GM21529 (cell line): ENCODE measurements at regions not wholly inside any gene's neighbourhood (a gene's known extent, or its start where the extent isn't known, plus 50 kb on each side); places are given as distances from the start of the nearest gene placed in this dataset.
"Not testable (repeated sequence)": the region's sequence is repeated elsewhere in the genome, so short reads cannot be mapped to it uniquely, and the experiment has no call there.

Experiments
- ATAC-seq: cut with Tn5 transposase; IDR thresholded peaks from one replicate; pipeline ENCODE4 v1.9.1; 2021; ENCODE audit not compliant: unreplicated experiment

GRCh38 chr15:81828135-81828534 is 217.7 kb downstream of the MEX3B start:
- ATAC-seq = no peak

GRCh38 chr15:81825136-81825535 is 220.7 kb downstream of the MEX3B start:
- no peak for ATAC-seq

- not testable (repeated sequence) for ATAC-seq
These were observed 223.2 kb downstream of the MEX3B start for GRCh38 chr15:81822587-81822986.

GRCh38 chr15:81819924-81820635 is 225.7 kb downstream of the MEX3B start:
- no peak for ATAC-seq

- no peak for ATAC-seq
These were observed 230.8 kb downstream of the MEX3B start for GRCh38 chr15:81814882-81815455.

- ATAC-seq = no peak
These were observed 232.6 kb downstream of the MEX3B start for GRCh38 chr15:81813215-81813614.

- no peak for ATAC-seq
These were observed 233.4 kb downstream of the MEX3B start for GRCh38 chr15:81812456-81812855.

- no peak for ATAC-seq
These were observed 234.1 kb downstream of the MEX3B start for GRCh38 chr15:81811736-81812135.

- no peak for ATAC-seq
These were observed 236.3 kb downstream of the MEX3B start for GRCh38 chr15:81809543-81809942.

GRCh38 chr15:81807806-81808205 is 238.0 kb downstream of the MEX3B start:
- ATAC-seq = no peak

- ATAC-seq = no peak
These were observed 238.6 kb downstream of the MEX3B start for GRCh38 chr15:81807186-81807585.

GRCh38 chr15:81795899-81796298 is 249.9 kb downstream of the MEX3B start:
- no peak for ATAC-seq

GRCh38 chr15:81792646-81793045 is 253.2 kb downstream of the MEX3B start:
- no peak for ATAC-seq

GRCh38 chr15:81791322-81791721 is 254.5 kb downstream of the MEX3B start:
- ATAC-seq = not testable (repeated sequence)

GRCh38 chr15:81789403-81789802 is 256.4 kb downstream of the MEX3B start:
- no peak for ATAC-seq

GRCh38 chr15:81786776-81787175 is 259.0 kb downstream of the MEX3B start:
- no peak for ATAC-seq

- no peak for ATAC-seq
These were observed 260.1 kb downstream of the MEX3B start for GRCh38 chr15:81785679-81786078.

GRCh38 chr15:81785181-81785580 is 260.6 kb downstream of the MEX3B start:
- no peak for ATAC-seq

- ATAC-seq = no peak
These were observed 261.1 kb downstream of the MEX3B start for GRCh38 chr15:81784751-81785150.

GRCh38 chr15:81783586-81783985 is 262.2 kb downstream of the MEX3B start:
- no peak for ATAC-seq

- no peak for ATAC-seq
These were observed 262.7 kb downstream of the MEX3B start for GRCh38 chr15:81783076-81783475.

- ATAC-seq = no peak
These were observed 264.4 kb downstream of the MEX3B start for GRCh38 chr15:81781395-81781794.

- no peak for ATAC-seq
These were observed 264.9 kb downstream of the MEX3B start for GRCh38 chr15:81780966-81781365.
